ENCODE measurements at regions not wholly inside any gene's neighbourhood (a gene's known extent, or its start where the extent isn't known, plus 50 kb on each side); places are given as distances from the start of the nearest gene placed in this dataset.

- no peaks in the 10 kb centered on the region for H3K9me1 ChIP-seq (ENCODE audit: control insufficient read depth, extremely low read depth, insufficient read depth, low read length)
- no peaks in the 10 kb centered on the region for H4K20me1 ChIP-seq (ENCODE audit: control insufficient read depth, extremely low read depth, insufficient read depth, low read length)
- DNase-seq (ENCODE audit: low read depth, low spot score) (no peak), FAIRE-seq (no peak)
- H3K4me1 ChIP-seq (ENCODE audit: control insufficient read depth, extremely low read depth, insufficient read depth, low read length) = no peaks in the 10 kb centered on the region
- no peaks in the 10 kb centered on the region for H3K79me2 ChIP-seq (ENCODE audit: control insufficient read depth, insufficient read depth, low read length)
- no peak overlapping the region for H2AFZ ChIP-seq (ENCODE audit: control insufficient read depth, low read length)
- TF ChIP-seq EZH2 (IDR thresholded peaks at IDR 0.05; ENCODE audit: low read length) = no peak
- TF ChIP-seq CTCF (optimal IDR thresholded peaks at IDR 0.05 in 1 of 3, IDR thresholded peaks at IDR 0.05 in 1 of 3, conservative IDR thresholded peaks at IDR 0.05 in 1 of 3; ENCODE audit: extremely low read depth in 1 of 3, insufficient read depth in 2 of 3, low read length in 3 of 3) = no peak
- H3K9me3 ChIP-seq (ENCODE audit: control insufficient read depth, low read depth, low read length) = no peaks in the 10 kb centered on the region
- no peak overlapping the region for H3K4me3 ChIP-seq (ENCODE audit: control insufficient read depth in 2 of 3, extremely low read depth in 1 of 3, insufficient read depth in 2 of 3, low read depth in 1 of 3, low read length in 3 of 3)
- no peaks in the 10 kb centered on the region for H3K36me3 ChIP-seq (ENCODE audit: control insufficient read depth in 2 of 2, extremely low read depth in 1 of 2, insufficient read depth in 2 of 2, low read length in 2 of 2)
- dilution Hi-C loops (cut with MboI; ENCODE audit: extremely low pct_ligation_motif_present, low sequenced_read_pairs) = no loop called here
- no peak overlapping the region for H3K4me2 ChIP-seq (ENCODE audit: control insufficient read depth, extremely low read depth, insufficient read depth, low read depth, low read length)
- H3K27me3 ChIP-seq (ENCODE audit: control insufficient read depth, extremely low read depth, insufficient read depth, low read length) = no peaks in the 10 kb centered on the region
- no peak overlapping the region for H3K27ac ChIP-seq (ENCODE audit: control insufficient read depth, insufficient read depth, low read length)
- no peak overlapping the region for H3K9ac ChIP-seq (ENCODE audit: control insufficient read depth, extremely low read depth, insufficient read depth, low read length)
Observed at GRCh38 chr14:56888274-56888673, 78.0 kb upstream of the OTX2 start.

- FAIRE-seq = no peak
- no peaks in the 10 kb centered on the region for H3K36me3 ChIP-seq (ENCODE audit: control insufficient read depth in 2 of 2, extremely low read depth in 1 of 2, insufficient read depth in 2 of 2, low read length in 2 of 2)
- no peaks in the 10 kb centered on the region for H3K4me1 ChIP-seq (ENCODE audit: control insufficient read depth, extremely low read depth, insufficient read depth, low read length)
Observed at GRCh38 chr14:56887216-56887615, 76.9 kb upstream of the OTX2 start.

More at GRCh38 chr14:56887216-56887615, 76.9 kb upstream of the OTX2 start:
- Histone ChIP-seq H3K4me2 (ENCODE audit: control insufficient read depth, extremely low read depth, insufficient read depth, low read depth, low read length) (no peak overlapping the region), H3K27me3 (ENCODE audit: control insufficient read depth, extremely low read depth, insufficient read depth, low read length) (no peaks in the 10 kb centered on the region), H3K9me3 (ENCODE audit: control insufficient read depth, low read depth, low read length) (no peaks in the 10 kb centered on the region), H3K27ac (ENCODE audit: control insufficient read depth, insufficient read depth, low read length) (no peak overlapping the region), H2AFZ (ENCODE audit: control insufficient read depth, low read length) (no peak overlapping the region), H3K79me2 (ENCODE audit: control insufficient read depth, insufficient read depth, low read length) (no peaks in the 10 kb centered on the region), H3K9me1 (ENCODE audit: control insufficient read depth, extremely low read depth, insufficient read depth, low read length) (no peaks in the 10 kb centered on the region), H3K9ac (ENCODE audit: control insufficient read depth, extremely low read depth, insufficient read depth, low read length) (no peak overlapping the region), H3K4me3 (ENCODE audit: control insufficient read depth in 2 of 3, extremely low read depth in 1 of 3, insufficient read depth in 2 of 3, low read depth in 1 of 3, low read length in 3 of 3) (no peak overlapping the region), H4K20me1 (ENCODE audit: control insufficient read depth, extremely low read depth, insufficient read depth, low read length) (no peaks in the 10 kb centered on the region)
- DNase-seq (ENCODE audit: low read depth, low spot score) = no peak
- TF ChIP-seq EZH2 (IDR thresholded peaks at IDR 0.05; ENCODE audit: low read length) (no peak), CTCF (optimal IDR thresholded peaks at IDR 0.05 in 1 of 3, IDR thresholded peaks at IDR 0.05 in 1 of 3, conservative IDR thresholded peaks at IDR 0.05 in 1 of 3; ENCODE audit: extremely low read depth in 1 of 3, insufficient read depth in 2 of 3, low read length in 3 of 3) (no peak)
- dilution Hi-C loops (cut with MboI; ENCODE audit: extremely low pct_ligation_motif_present, low sequenced_read_pairs) = no loop called here

Measured in keratinocyte (primary cell).